ENCODE measurements at regions not wholly inside any gene's neighbourhood (a gene's known extent, or its start where the extent isn't known, plus 50 kb on each side); places are given as distances from the start of the nearest gene placed in this dataset.
"Not testable (repeated sequence)": the region's sequence is repeated elsewhere in the genome, so short reads cannot be mapped to it uniquely, and the experiment has no call there.

GRCh38 chr20:26214991-26215390 lies 518.3 kb upstream of the ZNF337 start:
- DNase-seq: no peak

DNA sequence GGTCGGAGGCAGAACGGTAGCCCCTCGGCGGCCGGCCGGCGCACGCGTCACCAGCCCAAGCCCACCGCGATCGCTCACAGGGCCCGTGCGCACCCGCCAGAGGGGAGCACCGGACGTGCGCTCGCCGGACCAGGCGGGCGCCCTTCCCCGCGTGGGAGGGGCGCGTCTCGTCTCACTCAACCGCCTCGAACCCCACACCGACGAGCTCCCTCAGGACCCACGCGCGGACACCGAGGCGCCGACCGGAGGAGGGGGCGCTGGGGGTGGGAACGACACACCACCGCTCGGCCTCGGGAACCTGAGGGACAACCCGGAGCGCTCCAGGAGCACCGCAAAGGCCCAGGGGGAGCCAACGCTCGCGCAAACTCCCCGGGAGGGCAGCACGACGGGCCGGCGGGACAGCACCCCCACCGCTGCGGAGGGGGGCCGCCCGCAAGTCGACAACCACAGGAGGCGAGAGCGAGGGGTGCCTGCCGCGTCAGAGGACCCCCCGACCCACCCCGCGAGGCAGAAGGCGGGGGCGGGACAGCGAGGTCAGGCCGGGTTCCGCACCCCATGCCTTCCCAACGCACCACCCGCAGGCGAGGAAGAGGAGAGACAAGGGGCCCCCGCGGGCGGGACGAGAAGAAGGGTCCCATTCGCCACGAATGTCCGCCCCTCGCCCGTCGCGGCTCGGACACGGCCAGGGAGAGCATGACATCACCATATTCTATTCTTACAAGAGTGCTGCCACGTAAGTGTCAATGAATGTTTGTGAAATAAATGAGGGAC lies 512.7 kb upstream of the ZNF337 start:
- no peak for DNase-seq

GRCh38 chr20:26208296-26209091 lies 511.8 kb upstream of the ZNF337 start:
- DNase-seq: no peak

DNA sequence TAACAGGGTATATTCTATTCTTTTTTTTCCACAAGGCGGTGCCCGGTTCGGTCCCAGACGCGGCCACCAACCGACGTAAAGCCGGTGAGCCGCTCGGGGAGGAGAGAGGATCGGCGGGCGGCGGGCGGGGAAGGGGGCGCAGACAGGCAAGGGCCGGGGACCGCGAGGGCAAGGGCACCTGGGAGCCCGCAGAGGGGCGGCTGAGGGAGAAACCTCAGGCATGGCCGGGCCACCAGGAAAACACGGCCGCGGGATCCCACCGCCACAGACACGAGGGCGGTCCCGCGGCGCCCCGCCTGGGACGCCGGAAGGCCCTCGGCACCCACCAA lies 511.3 kb upstream of the ZNF337 start:
- not testable (repeated sequence) for DNase-seq

GRCh38 chr20:26207237-26207966 lies 510.7 kb upstream of the ZNF337 start:
- no peak for DNase-seq

GRCh38 chr20:26205350-26205749 lies 508.7 kb upstream of the ZNF337 start:
- DNase-seq: no peak

DNA sequence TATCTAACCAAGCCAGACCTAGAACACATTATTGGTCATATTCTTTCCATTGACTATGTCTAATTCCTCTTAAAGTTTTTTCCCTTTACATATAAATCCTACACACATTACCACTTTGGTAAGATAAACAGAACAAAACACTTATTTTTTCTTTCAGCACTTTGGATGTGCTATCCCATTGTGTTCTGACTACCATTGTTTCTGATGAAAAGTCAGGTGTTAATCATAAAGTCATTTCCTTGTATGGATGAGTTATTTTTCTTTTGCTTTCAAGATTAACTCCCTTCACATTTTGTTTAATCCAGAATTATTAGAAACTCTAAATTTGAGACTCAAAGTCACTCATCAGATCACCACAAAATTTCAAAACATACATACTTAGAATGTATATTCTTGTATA lies 504.4 kb upstream of the ZNF337 start:
- DNase-seq: not testable (repeated sequence)

- DNase-seq: not testable (repeated sequence)
Observed at GRCh38 chr20:26187329-26187728, 490.7 kb upstream of the ZNF337 start.

DNA sequence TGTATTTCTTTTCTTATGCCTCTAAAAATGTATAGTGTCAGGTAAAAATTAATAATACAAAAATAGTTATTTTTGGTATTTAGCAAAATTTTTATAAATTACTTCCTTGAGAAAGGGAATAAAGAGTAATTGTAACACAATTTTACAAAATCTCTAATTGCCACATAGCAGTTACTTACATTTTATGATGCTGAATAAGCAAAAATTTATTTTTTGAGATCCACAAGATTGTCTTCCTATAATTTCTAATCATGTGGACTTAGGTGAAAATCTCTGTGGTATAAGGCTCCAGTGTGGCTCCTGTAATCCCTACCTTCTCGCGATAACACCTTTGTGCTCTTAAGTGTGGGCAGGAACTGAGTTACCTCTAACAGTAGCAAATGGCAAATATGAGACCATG lies 487.1 kb upstream of the ZNF337 start:
- not testable (repeated sequence) for DNase-seq

GRCh38 chr20:26181364-26181763 lies 484.7 kb upstream of the ZNF337 start:
- DNase-seq: not testable (repeated sequence)

DNA sequence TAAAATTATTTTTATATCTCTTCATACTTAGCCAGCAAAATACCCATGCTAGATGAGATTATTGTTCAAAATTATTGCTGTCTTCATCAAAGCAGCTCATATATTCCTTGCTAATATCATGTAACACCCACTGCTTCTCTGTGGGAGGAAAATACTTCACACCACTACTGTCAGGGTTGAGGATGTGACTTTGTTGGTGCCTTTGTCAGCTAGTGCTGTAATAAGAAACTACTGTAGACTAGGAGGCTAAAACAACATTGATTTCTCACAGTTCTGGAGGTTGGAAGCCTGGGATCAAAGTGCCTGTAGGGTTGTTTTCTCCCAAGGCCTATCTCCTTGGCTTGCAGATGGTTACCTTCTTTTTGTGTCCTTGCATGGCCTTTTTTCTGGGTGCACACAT lies 475.2 kb upstream of the ZNF337 start:
- not testable (repeated sequence) for DNase-seq

- no peak for DNase-seq
Observed at GRCh38 chr20:26169506-26169905, 472.9 kb upstream of the ZNF337 start.

DNA sequence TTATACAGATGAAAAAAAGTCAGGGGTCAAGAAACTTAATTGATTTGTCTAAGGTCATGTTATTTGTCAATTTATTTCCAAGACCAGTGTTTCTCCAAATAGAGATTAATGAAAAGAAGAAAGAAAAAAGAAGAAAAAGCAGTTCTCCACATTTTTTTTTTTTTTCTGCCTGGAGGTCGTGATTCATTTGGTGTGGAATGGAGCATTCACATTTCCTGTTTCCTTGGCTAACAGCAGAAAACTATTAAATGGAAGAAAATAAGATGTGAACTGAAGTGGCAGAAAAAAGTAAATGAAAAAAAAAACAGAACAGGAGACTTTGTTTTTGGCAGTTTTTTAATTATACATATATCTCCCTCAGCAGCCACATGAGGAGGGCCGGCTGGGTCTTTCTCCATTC lies 470.8 kb upstream of the ZNF337 start:
- DNase-seq: no peak

- DNase-seq: no peak
Observed at GRCh38 chr20:26163890-26164289, 467.2 kb upstream of the ZNF337 start.

DNA sequence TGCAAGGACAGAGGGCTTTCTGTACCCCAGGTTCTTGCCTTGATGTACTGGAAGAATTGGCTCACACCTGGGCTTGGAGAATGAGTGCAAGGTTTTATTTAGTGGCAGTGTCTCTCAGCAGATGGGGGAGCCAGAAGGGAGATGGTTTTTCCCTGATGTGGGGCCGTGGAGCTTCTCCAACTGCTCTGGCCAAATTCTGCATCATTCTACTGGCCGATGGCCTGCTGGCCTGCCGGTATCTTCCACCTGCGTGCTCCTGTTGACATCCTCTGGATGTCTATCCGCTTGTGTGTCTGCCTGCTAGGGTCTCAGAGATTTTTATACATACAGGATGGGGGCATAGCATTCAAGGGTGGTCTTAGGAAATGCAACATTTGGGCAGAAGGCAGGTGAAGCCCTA lies 466.5 kb upstream of the ZNF337 start:
- DNase-seq: not testable (repeated sequence)

- not testable (repeated sequence) for DNase-seq
Observed at GRCh38 chr20:26161741-26162140, 465.1 kb upstream of the ZNF337 start.

- DNase-seq: not testable (repeated sequence)
Observed at GRCh38 chr20:26160916-26161315, 464.3 kb upstream of the ZNF337 start.

- no peak for DNase-seq
Observed at GRCh38 chr20:26154224-26154623, 457.6 kb upstream of the ZNF337 start.

GRCh38 chr20:26135325-26136110 lies 438.9 kb upstream of the ZNF337 start:
- DNase-seq: peak; percentile 83

DNA sequence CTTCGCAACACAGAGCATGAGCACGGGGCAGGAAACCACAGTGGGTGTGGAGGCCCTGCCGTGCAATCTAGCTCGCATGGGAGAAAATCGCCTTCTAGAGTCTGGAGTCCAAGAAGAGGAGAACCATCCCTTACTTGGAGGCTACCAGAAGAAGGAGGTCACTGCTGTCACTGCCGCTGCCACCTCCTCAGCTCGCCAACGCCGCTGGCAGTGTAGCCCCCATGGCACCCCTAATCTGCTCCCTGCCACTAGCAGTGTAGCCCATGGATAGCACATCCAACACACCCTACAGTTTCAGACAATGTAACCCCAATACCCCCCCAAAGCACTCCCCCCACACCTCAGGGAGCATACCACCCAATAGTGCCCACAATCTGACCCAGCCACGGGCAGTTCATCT lies 438.0 kb upstream of the ZNF337 start:
- no peak for DNase-seq

DNA sequence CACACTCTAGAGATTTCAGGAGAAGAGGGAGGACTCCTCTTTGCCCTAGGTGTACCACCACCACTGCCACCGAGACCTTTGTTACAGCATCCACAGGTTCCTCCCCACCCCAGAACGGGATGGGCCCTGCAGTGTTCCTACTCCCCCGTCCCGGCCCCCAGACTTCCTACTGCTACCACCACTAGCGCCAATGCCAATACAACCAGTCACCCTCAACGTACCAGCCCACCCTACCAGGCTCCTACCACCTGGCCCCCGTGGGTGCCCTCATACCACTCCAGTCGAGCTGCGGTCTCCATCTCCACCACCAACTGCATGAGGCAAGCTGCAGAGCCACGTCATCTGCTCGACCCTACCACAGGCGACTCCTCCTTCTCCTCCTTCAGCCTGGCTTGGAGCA lies 437.1 kb upstream of the ZNF337 start:
- not testable (repeated sequence) for DNase-seq

- DNase-seq: not testable (repeated sequence)
Observed at GRCh38 chr20:26120920-26121319, 424.3 kb upstream of the ZNF337 start.

GRCh38 chr20:26094498-26094897 lies 397.8 kb upstream of the ZNF337 start:
- DNase-seq: not testable (repeated sequence)

Data from NCI-H446 treated with DMSO at 0.1 percent for 48 hours (cell line).